RWPE2 (cell line): ENCODE measurements at regions not wholly inside any gene's neighbourhood (a gene's known extent, or its start where the extent isn't known, plus 50 kb on each side); places are given as distances from the start of the nearest gene placed in this dataset.

Experiments
- ATAC-seq: fragments of 200-7000 bp; cut with Tn5 transposase; 3 replicates; pipeline ENCODE4 v1.9.1; 2021; ENCODE audit warnings: low read depth
- DNase-seq: peaks from one replicate; pipeline ENCODE4 v3.0.0-alpha.2; 2020; ENCODE audit warnings: low spot score
- H3K27ac ChIP-seq: fragments of 450-650 bp; 2 replicates; pipeline ENCODE4 v1.5.1; 2017; ENCODE audit warnings: mild to moderate bottlenecking; ENCODE audit not compliant: poor library complexity, severe bottlenecking
- H3K27me3 ChIP-seq: fragments of 250-450 bp; sonication (Bioruptor Pico); 2 replicates; pipeline ENCODE4 v1.5.1; 2021; ENCODE audit warnings: mild to moderate bottlenecking, moderate library complexity; ENCODE audit not compliant: insufficient read depth, poor library complexity, severe bottlenecking
- H3K36me3 ChIP-seq: fragments of 250-450 bp; sonication (Bioruptor Pico); 2 replicates; pipeline ENCODE4 v1.5.1; 2020; ENCODE audit warnings: low read depth, mild to moderate bottlenecking, moderate library complexity
- H3K4me1 ChIP-seq: fragments of 250-450 bp; sonication (Bioruptor Pico); 2 replicates; pipeline ENCODE4 v1.5.1; 2021; ENCODE audit warnings: mild to moderate bottlenecking, moderate library complexity; ENCODE audit not compliant: insufficient read depth, poor library complexity, severe bottlenecking
- H3K4me3 ChIP-seq: fragments of 250-450 bp; sonication (Bioruptor Pico); 2 replicates; pipeline ENCODE4 v1.5.1; 2021; ENCODE audit warnings: mild to moderate bottlenecking, moderate library complexity; ENCODE audit not compliant: severe bottlenecking
- H3K9me3 ChIP-seq: fragments of 250-450 bp; sonication (Bioruptor Pico); 2 replicates; pipeline ENCODE4 v1.5.1; 2021; ENCODE audit warnings: mild to moderate bottlenecking, moderate library complexity; ENCODE audit not compliant: severe bottlenecking
- TF ChIP-seq, protein P1 (sequence below): fragments of 450-650 bp; IDR thresholded peaks from one replicate; pipeline ENCODE4 v1.5.1; 2017; ENCODE audit warnings: mild to moderate bottlenecking, moderate library complexity; ENCODE audit not compliant: poor library complexity, severe bottlenecking

GRCh38 chr2:103977668-103978067 lies 876.2 kb upstream of the POU3F3 start:
- Histone ChIP-seq H3K27ac (no peak overlapping the region), H3K9me3 (no peaks in the 10 kb centered on the region), H3K36me3 (no peaks in the 10 kb centered on the region), H3K4me3 (no peak overlapping the region), H3K4me1 (no peaks in the 10 kb centered on the region), H3K27me3 (peaks cover 7% of the 10 kb centered on the region)
- ATAC-seq = no peak
- TF ChIP-seq, protein P1, sequence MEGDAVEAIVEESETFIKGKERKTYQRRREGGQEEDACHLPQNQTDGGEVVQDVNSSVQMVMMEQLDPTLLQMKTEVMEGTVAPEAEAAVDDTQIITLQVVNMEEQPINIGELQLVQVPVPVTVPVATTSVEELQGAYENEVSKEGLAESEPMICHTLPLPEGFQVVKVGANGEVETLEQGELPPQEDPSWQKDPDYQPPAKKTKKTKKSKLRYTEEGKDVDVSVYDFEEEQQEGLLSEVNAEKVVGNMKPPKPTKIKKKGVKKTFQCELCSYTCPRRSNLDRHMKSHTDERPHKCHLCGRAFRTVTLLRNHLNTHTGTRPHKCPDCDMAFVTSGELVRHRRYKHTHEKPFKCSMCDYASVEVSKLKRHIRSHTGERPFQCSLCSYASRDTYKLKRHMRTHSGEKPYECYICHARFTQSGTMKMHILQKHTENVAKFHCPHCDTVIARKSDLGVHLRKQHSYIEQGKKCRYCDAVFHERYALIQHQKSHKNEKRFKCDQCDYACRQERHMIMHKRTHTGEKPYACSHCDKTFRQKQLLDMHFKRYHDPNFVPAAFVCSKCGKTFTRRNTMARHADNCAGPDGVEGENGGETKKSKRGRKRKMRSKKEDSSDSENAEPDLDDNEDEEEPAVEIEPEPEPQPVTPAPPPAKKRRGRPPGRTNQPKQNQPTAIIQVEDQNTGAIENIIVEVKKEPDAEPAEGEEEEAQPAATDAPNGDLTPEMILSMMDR = no peak
- DNase-seq = no peak

- DNase-seq = no peak
- Histone ChIP-seq H3K9me3 (no peaks in the 10 kb centered on the region), H3K36me3 (no peaks in the 10 kb centered on the region), H3K27ac (no peak overlapping the region), H3K4me1 (no peaks in the 10 kb centered on the region), H3K27me3 (peaks cover 7% of the 10 kb centered on the region), H3K4me3 (no peak overlapping the region)
- no peak for ATAC-seq
- TF ChIP-seq, protein P1 = no peak
Observed at GRCh38 chr2:103980401-103980800, 873.5 kb upstream of the POU3F3 start.

- Histone ChIP-seq H3K4me3 (no peak overlapping the region), H3K27me3 (peaks cover 3% of the 10 kb centered on the region), H3K4me1 (no peaks in the 10 kb centered on the region), H3K36me3 (no peaks in the 10 kb centered on the region), H3K27ac (no peak overlapping the region), H3K9me3 (no peaks in the 10 kb centered on the region)
- DNase-seq (no peak), ATAC-seq (no peak)
- TF ChIP-seq, protein P1 = no peak
Observed at GRCh38 chr2:103982691-103983090, 871.2 kb upstream of the POU3F3 start.

- DNase-seq (no peak), ATAC-seq (no peak)
- Histone ChIP-seq H3K27me3 (no peaks in the 10 kb centered on the region), H3K36me3 (no peaks in the 10 kb centered on the region), H3K9me3 (no peaks in the 10 kb centered on the region), H3K27ac (no peak overlapping the region), H3K4me1 (no peaks in the 10 kb centered on the region), H3K4me3 (no peak overlapping the region)
- TF ChIP-seq, protein P1 = no peak
Observed at GRCh38 chr2:103986001-103986400, 867.9 kb upstream of the POU3F3 start.

- peaks cover 10% of the 10 kb centered on the region for H3K27me3 ChIP-seq
- no peak for DNase-seq
- H3K4me1 ChIP-seq = no peaks in the 10 kb centered on the region
- no peak overlapping the region for H3K27ac ChIP-seq
- no peaks in the 10 kb centered on the region for H3K36me3 ChIP-seq
- ATAC-seq = no peak
- TF ChIP-seq, protein P1 = peak; percentile 40
- no peak overlapping the region for H3K4me3 ChIP-seq
- H3K9me3 ChIP-seq = no peaks in the 10 kb centered on the region
Observed at GRCh38 chr2:103991591-103991990, 862.3 kb upstream of the POU3F3 start.
